K562 (cell line): ENCODE measurements at regions not wholly inside any gene's neighbourhood (a gene's known extent, or its start where the extent isn't known, plus 50 kb on each side); places are given as distances from the start of the nearest gene placed in this dataset.

Source experiments
- ARID1B ChIP-seq: fragments of 450-650 bp; IDR thresholded peaks from 2 replicates; pipeline ENCODE4 v1.6.1; 2016; ENCODE audit warnings: antibody characterized with exemption, mild to moderate bottlenecking, inconsistent platforms
- DPF2 ChIP-seq: fragments of 450-650 bp; IDR thresholded peaks from 2 replicates; pipeline ENCODE4 v1.6.1; 2016
- KDM1A ChIP-seq, 2 experiments: fragments of 450-650 bp; IDR thresholded peaks; 2 replicates each; pipeline ENCODE4 v1.6.1; 2016; ENCODE audit warnings: mild to moderate bottlenecking in 2 of 2
- MEF2A ChIP-seq: IDR thresholded peaks from 2 replicates; pipeline ENCODE4 v1.6.1; 2011; ENCODE audit warnings: low read depth, mild to moderate bottlenecking, low read length, moderate library complexity; ENCODE audit not compliant: control insufficient read depth
- PHTF2 ChIP-seq: fragments of 250-450 bp; sonication (Bioruptor Pico); IDR thresholded peaks from 2 replicates; pipeline ENCODE4 v1.5.0; 2021; ENCODE audit warnings: mild to moderate bottlenecking
- RCOR1 ChIP-seq, 2 experiments: IDR thresholded peaks; 2 replicates each; pipeline ENCODE4 v1.6.1; 2012; ENCODE audit warnings: low read depth in 2 of 2, low read length in 2 of 2, borderline replicate concordance in 1 of 2, improper control_type of control experiment in 1 of 2
- SMARCA4 ChIP-seq: fragments of 450-650 bp; IDR thresholded peaks from 2 replicates; pipeline ENCODE4 v1.6.1; 2016
- SOX6 ChIP-seq: fragments of 450-650 bp; IDR thresholded peaks from 2 replicates; pipeline ENCODE4 v1.6.1; 2014; ENCODE audit warnings: mild to moderate bottlenecking
- TAL1 ChIP-seq: fragments of 450-650 bp; IDR thresholded peaks from 2 replicates; pipeline ENCODE4 v1.6.1; 2016; ENCODE audit warnings: mild to moderate bottlenecking
- TBP ChIP-seq: optimal IDR thresholded peaks from 2 replicates; pipeline ENCODE3; 2011; ENCODE audit warnings: low read depth, low read length, improper control_type of control experiment
- TEAD4 ChIP-seq, 2 experiments: sonication (generic) in 1 of 2; formaldehyde crosslinking in 1 of 2; IDR thresholded peaks; 2 replicates each; pipeline versions ENCODE4 v1.6.1 to v1.8.0; 2012 to 2022; ENCODE audit warnings: borderline replicate concordance in 1 of 2, inconsistent platforms in 1 of 2, low read length in 1 of 2, mild to moderate bottlenecking in 1 of 2, missing genetic modification reagents in 1 of 2
- ZKSCAN8 ChIP-seq: fragments of 200-800 bp; sonication (Bioruptor generic); IDR thresholded peaks from 2 replicates; pipeline ENCODE4 v1.6.1; 2016; ENCODE audit warnings: missing genetic modification characterization, missing compliant biosample characterization
- ZNF589 ChIP-seq: fragments of 200-800 bp; sonication (Bioruptor generic); IDR thresholded peaks from 2 replicates; pipeline ENCODE4 v1.6.1; 2016; ENCODE audit warnings: low read depth, missing genetic modification characterization, missing compliant biosample characterization

GRCh38 chr6:129921169-129921817 is 60.2 kb upstream of the TMEM244 start (continued):
- peak in 1 of 2 experiments; percentile 37; a peak in 1 of 4 replicates for TF ChIP-seq KDM1A (IDR thresholded peaks at IDR 0.05)
- peak; percentile 66 for TF ChIP-seq TEAD4 (IDR thresholded peaks at IDR 0.05; ENCODE audit: low read length)
- no peak for TF ChIP-seq TEAD4 (CRISPR knock-in tag; IDR thresholded peaks at IDR 0.05; ENCODE audit: borderline replicate concordance)
- TF ChIP-seq MEF2A, result peak; percentile 51; the same call in 1 of the 2 replicates
- peak; percentile 37; the same call in 1 of the 2 replicates for TF ChIP-seq SMARCA4
- peak; percentile 67 for TF ChIP-seq DPF2
- TF ChIP-seq ZKSCAN8 (CRISPR knock-in tag), result no peak
- peak; percentile 53 for TF ChIP-seq SOX6
- no peak for TF ChIP-seq ZNF589
- TF ChIP-seq PHTF2 (CRISPR knock-in tag), result no peak
- peak; percentile 77 for TF ChIP-seq ARID1B
- peak; percentile 59 for TF ChIP-seq TAL1
- 0 out of 4 replicates have a peak, but pooled peaks of 1 of the 2 experiments have one; percentile 32 for TF ChIP-seq RCOR1 (IDR thresholded peaks at IDR 0.05; ENCODE audit: borderline replicate concordance in 1 of 2, low read depth in 2 of 2, low read length in 2 of 2)
- TF ChIP-seq TBP, result peak; percentile 18
